Adrenal gland (tissue), 5 donors: ENCODE measurements at regions not wholly inside any gene's neighbourhood (a gene's known extent, or its start where the extent isn't known, plus 50 kb on each side); places are given as distances from the start of the nearest gene placed in this dataset.

Experiments used
- CTCF ChIP-seq, 6 experiments: fragments of 450-650 bp in 4 of 6; fragments of 200-600 bp in 2 of 6; sonication (generic) in 1 of 6; IDR thresholded peaks; 1 replicate in 5 of 6; 2 replicates in 1 of 6; pipeline versions ENCODE4 v1.5.1 to v1.8.0; 2016 to 2021; ENCODE audit warnings: antibody characterized with exemption in 6 of 6, mild to moderate bottlenecking in 2 of 6, moderate library complexity in 1 of 6
- POLR2A ChIP-seq, 2 donors: fragments of 450-650 bp; IDR thresholded peaks; one replicate each; pipeline ENCODE4 v1.6.1; 2017; ENCODE audit warnings: antibody characterized with exemption in 2 of 2, mild to moderate bottlenecking in 2 of 2, moderate library complexity in 1 of 2
- donor health status: DM: no; HTN: no; CAD: no.

- no peak for TF ChIP-seq CTCF (IDR thresholded peaks at IDR 0.05)
- TF ChIP-seq POLR2A (IDR thresholded peaks at IDR 0.05) = no peak
Observed at GRCh38 chr17:52841971-52842370, 683.5 kb upstream of the CA10 start.
